ENCODE measurements at regions not wholly inside any gene's neighbourhood (a gene's known extent, or its start where the extent isn't known, plus 50 kb on each side); places are given as distances from the start of the nearest gene placed in this dataset.
"Not testable (repeated sequence)": the region's sequence is repeated elsewhere in the genome, so short reads cannot be mapped to it uniquely, and the experiment has no call there.

- not testable (repeated sequence) for DNase-seq
Observed at GRCh38 chr4:3967204-3967603, 201.0 kb downstream of the ADRA2C start.

- DNase-seq, result not testable (repeated sequence)
Observed at GRCh38 chr4:3972626-3973025, 206.4 kb downstream of the ADRA2C start.

GRCh38 chr4:3973581-3974200 lies 207.5 kb downstream of the ADRA2C start:
- not testable (repeated sequence) for DNase-seq

- DNase-seq, result not testable (repeated sequence)
Observed at GRCh38 chr4:3983518-3984125, 217.4 kb downstream of the ADRA2C start.

GRCh38 chr4:3984796-3985195 lies 218.6 kb downstream of the ADRA2C start:
- DNase-seq, result not testable (repeated sequence)

- not testable (repeated sequence) for DNase-seq
Observed at GRCh38 chr4:3986412-3986811, 220.2 kb downstream of the ADRA2C start.

GRCh38 chr4:3997386-3997785 lies 229.3 kb downstream of the OTOP1 start:
- DNase-seq, result not testable (repeated sequence)

GRCh38 chr4:4004036-4004435 lies 222.7 kb downstream of the OTOP1 start:
- DNase-seq, result not testable (repeated sequence)

GRCh38 chr4:4004702-4005101 lies 222.0 kb downstream of the OTOP1 start:
- DNase-seq, result not testable (repeated sequence)

GRCh38 chr4:4006356-4006755 lies 220.4 kb downstream of the OTOP1 start:
- not testable (repeated sequence) for DNase-seq

- not testable (repeated sequence) for DNase-seq
Observed at GRCh38 chr4:4019071-4019470, 207.7 kb downstream of the OTOP1 start.

- not testable (repeated sequence) for DNase-seq
Observed at GRCh38 chr4:4021161-4021560, 205.6 kb downstream of the OTOP1 start.

GRCh38 chr4:4026708-4027107 lies 200.0 kb downstream of the OTOP1 start:
- not testable (repeated sequence) for DNase-seq

- DNase-seq, result not testable (repeated sequence)
Observed at GRCh38 chr4:4028752-4029151, 198.0 kb downstream of the OTOP1 start.

- not testable (repeated sequence) for DNase-seq
Observed at GRCh38 chr4:4030509-4030908, 196.2 kb downstream of the OTOP1 start.

- DNase-seq, result not testable (repeated sequence)
Observed at GRCh38 chr4:4031446-4032135, 195.1 kb downstream of the OTOP1 start.

- not testable (repeated sequence) for DNase-seq
Observed at GRCh38 chr4:4032364-4032763, 194.4 kb downstream of the OTOP1 start.

- DNase-seq, result not testable (repeated sequence)
Observed at GRCh38 chr4:4032801-4033605, 193.7 kb downstream of the OTOP1 start.

- DNase-seq, result not testable (repeated sequence)
Observed at GRCh38 chr4:4037399-4038138, 189.2 kb downstream of the OTOP1 start.

- not testable (repeated sequence) for DNase-seq
Observed at GRCh38 chr4:4045823-4046222, 180.9 kb downstream of the OTOP1 start.

GRCh38 chr4:4046686-4047085 lies 180.0 kb downstream of the OTOP1 start:
- not testable (repeated sequence) for DNase-seq

GRCh38 chr4:4047202-4047601 lies 179.5 kb downstream of the OTOP1 start:
- DNase-seq, result not testable (repeated sequence)

Data from activated CD8-positive, alpha-beta memory T cell treated with anti-CD3 and anti-CD28 coated beads, Interleukin-2, amount 50 U/mL, for 48 hours (primary cell).